ENCODE measurements at regions not wholly inside any gene's neighbourhood (a gene's known extent, or its start where the extent isn't known, plus 50 kb on each side); places are given as distances from the start of the nearest gene placed in this dataset.
A peak's percentile ranks its signal among the peaks of the same experiment; 100 is the strongest.

DNA sequence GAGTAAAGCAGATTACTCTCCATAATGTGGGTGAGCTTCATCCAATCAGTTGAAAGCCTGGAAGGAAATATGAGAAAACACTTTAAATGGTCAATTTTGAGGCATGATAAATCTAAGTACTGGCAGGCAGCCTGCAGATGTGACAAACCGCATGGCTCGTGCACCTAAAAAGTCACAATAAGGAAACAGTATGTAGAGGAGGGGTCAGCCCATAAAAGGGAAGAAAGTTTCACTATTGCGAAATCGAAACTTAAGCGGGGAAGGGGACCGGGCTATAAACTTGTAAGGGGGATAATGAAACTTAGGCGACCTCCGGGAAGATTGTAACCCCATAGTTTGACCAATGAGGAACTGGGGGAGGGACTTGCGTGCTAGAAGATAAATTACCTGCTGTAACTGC, 109.8 kb downstream of the PLPPR4 start:
- Histone ChIP-seq H3K9me3 (ENCODE audit: low read length) (no peaks in the 10 kb centered on the region), H3K4me2 (ENCODE audit: low read depth, low read length) (peak overlapping the region; percentile 38; the same call in 1 of the 2 replicates), H3K36me3 (replicated peaks in 1 of 2; ENCODE audit: control insufficient read depth in 1 of 2, insufficient read depth in 2 of 2, low read length in 2 of 2) (no peaks in the 10 kb centered on the region), H3K4me1 (ENCODE audit: insufficient read depth, low read length) (no peaks in the 10 kb centered on the region), H3K9ac (ENCODE audit: insufficient read depth, low read depth, low read length) (no peak overlapping the region), H4K20me1 (ENCODE audit: insufficient read depth, low read length) (no peaks in the 10 kb centered on the region), H3K27me3 (ENCODE audit: control insufficient read depth in 1 of 2, insufficient read depth in 2 of 2, low read length in 2 of 2) (no peaks in the 10 kb centered on the region), H3K27ac (ENCODE audit: extremely low read length, insufficient read depth, low read length) (no peak overlapping the region), H2AFZ (ENCODE audit: low read length) (peak overlapping the region; percentile 34), H3K79me2 (ENCODE audit: insufficient read depth, low read length) (no peaks in the 10 kb centered on the region), H3K4me3 (replicated peaks in 1 of 3; ENCODE audit: insufficient read depth in 1 of 3, low read depth in 2 of 3, low read length in 3 of 3) (no peak overlapping the region)
- FAIRE-seq = no peak
- ChIA-PET POLR2A (no interaction called here), CTCF (ENCODE audit: low intra/inter-chr PET ratio, low total read pairs) (no interaction called here)
- WGBS (ENCODE audit: low lambda C conversion rate) = 15% methylated on average over 9 of the region's 9 CpGs
- no peak for DNase-seq (ENCODE audit: low spot score)
- in situ Hi-C loops (cut with HindIII; ENCODE audit: extremely low pct_ligation_motif_present, low pct_unique_long_range_greater_than_20kb) = no loop called here
- ATAC-seq = no peak
- intact Hi-C loops (cut with micrococcal nuclease; ENCODE audit: unreplicated experiment) = no loop called here
- no TSS peak for BruUV-seq (replicated peaks)
- no peak for TF ChIP-seq TBP (CRISPR knock-in tag; IDR thresholded peaks at IDR 0.05)
- no peak for TF ChIP-seq MBNL3 (CRISPR knock-in tag; conservative IDR thresholded peaks at IDR 0.05)
- TF ChIP-seq ATF6 (CRISPR knock-in tag; conservative IDR thresholded peaks at IDR 0.05) = no peak
- no peak for TF ChIP-seq HMG20B (CRISPR knock-in tag; conservative IDR thresholded peaks at IDR 0.05)
- TF ChIP-seq CEBPG (CRISPR knock-in tag; IDR thresholded peaks at IDR 0.05) = 0 out of 2 replicates have a peak, but pooled peaks have one; percentile 42
- TF ChIP-seq MLXIP (CRISPR knock-in tag; IDR thresholded peaks at IDR 0.05; ENCODE audit: borderline replicate concordance) = no peak
- no peak for TF ChIP-seq MTF2 (CRISPR knock-in tag; IDR thresholded peaks at IDR 0.05; ENCODE audit: borderline replicate concordance)
- no peak for TF ChIP-seq ATF5 (CRISPR knock-in tag; IDR thresholded peaks at IDR 0.05; ENCODE audit: low read depth)
- TF ChIP-seq ZNF230 (CRISPR knock-in tag; IDR thresholded peaks at IDR 0.05) = no peak
- TF ChIP-seq ZNF720 (CRISPR knock-in tag; IDR thresholded peaks at IDR 0.05) = no peak
- peak; percentile 84 for TF ChIP-seq CEBPB (IDR thresholded peaks at IDR 0.05; ENCODE audit: borderline replicate concordance, low read depth, low read length)
- TF ChIP-seq TBX3 (IDR thresholded peaks at IDR 0.05; ENCODE audit: borderline replicate concordance) = no peak
- no peak for TF ChIP-seq MYC (CRISPR knock-in tag; IDR thresholded peaks at IDR 0.05; ENCODE audit: borderline replicate concordance)
- no peak for TF ChIP-seq ZNF562 (CRISPR knock-in tag; IDR thresholded peaks at IDR 0.05; ENCODE audit: borderline replicate concordance)
- TF ChIP-seq, protein P1, sequence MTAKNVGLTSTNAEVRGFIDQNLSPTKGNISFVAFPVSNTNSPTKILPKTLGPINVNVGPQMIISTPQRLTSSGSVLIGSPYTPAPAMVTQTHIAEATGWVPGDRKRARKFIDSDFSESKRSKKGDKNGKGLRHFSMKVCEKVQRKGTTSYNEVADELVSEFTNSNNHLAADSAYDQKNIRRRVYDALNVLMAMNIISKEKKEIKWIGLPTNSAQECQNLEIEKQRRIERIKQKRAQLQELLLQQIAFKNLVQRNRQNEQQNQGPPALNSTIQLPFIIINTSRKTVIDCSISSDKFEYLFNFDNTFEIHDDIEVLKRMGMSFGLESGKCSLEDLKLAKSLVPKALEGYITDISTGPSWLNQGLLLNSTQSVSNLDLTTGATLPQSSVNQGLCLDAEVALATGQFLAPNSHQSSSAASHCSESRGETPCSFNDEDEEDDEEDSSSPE (CRISPR knock-in tag; IDR thresholded peaks at IDR 0.05) = no peak
- no peak for TF ChIP-seq ZNF552 (CRISPR knock-in tag; IDR thresholded peaks at IDR 0.05; ENCODE audit: borderline replicate concordance)
- TF ChIP-seq SRF (IDR thresholded peaks at IDR 0.05; ENCODE audit: low read depth, low read length) = peak; percentile 48; the same call in 1 of the 2 replicates
- no peak for TF ChIP-seq REXO4 (CRISPR knock-in tag; IDR thresholded peaks at IDR 0.05; ENCODE audit: borderline replicate concordance)
- no peak for TF ChIP-seq NCOA5 (CRISPR knock-in tag; IDR thresholded peaks at IDR 0.05)
- no peak for TF ChIP-seq TEAD2 (CRISPR knock-in tag; IDR thresholded peaks at IDR 0.05)
